Prostate gland (tissue), 2 donors: ENCODE measurements at regions not wholly inside any gene's neighbourhood (a gene's known extent, or its start where the extent isn't known, plus 50 kb on each side); places are given as distances from the start of the nearest gene placed in this dataset.

Experiments
- CTCF ChIP-seq, 4 experiments: fragments of 200-600 bp in 2 of 4; fragments of 450-650 bp in 2 of 4; sonication (generic) in 2 of 4; IDR thresholded peaks; 1 replicate in 3 of 4; 2 replicates in 1 of 4; pipeline ENCODE4 v1.5.1; 2016 to 2019; ENCODE audit warnings: antibody characterized with exemption in 4 of 4, mild to moderate bottlenecking in 2 of 4, moderate library complexity in 2 of 4
- POLR2A ChIP-seq: fragments of 450-650 bp; IDR thresholded peaks from one replicate; pipeline ENCODE4 v1.6.1; 2016; ENCODE audit warnings: antibody characterized with exemption, mild to moderate bottlenecking

- TF ChIP-seq CTCF (IDR thresholded peaks at IDR 0.05) (no peak), POLR2A (no peak)
These were observed 502.8 kb upstream of the TBL1XR1 start for GRCh38 chr3:177700117-177700516.
